Endothelial cell of hepatic sinusoid (primary cell): ENCODE measurements at regions not wholly inside any gene's neighbourhood (a gene's known extent, or its start where the extent isn't known, plus 50 kb on each side); places are given as distances from the start of the nearest gene placed in this dataset.

Experiments used
- in situ Hi-C: cut with HindIII; loops from 2 replicates; pipeline ENCODE4 v1.10.0; 2017; ENCODE audit warnings: low sequenced_read_pairs

DNA sequence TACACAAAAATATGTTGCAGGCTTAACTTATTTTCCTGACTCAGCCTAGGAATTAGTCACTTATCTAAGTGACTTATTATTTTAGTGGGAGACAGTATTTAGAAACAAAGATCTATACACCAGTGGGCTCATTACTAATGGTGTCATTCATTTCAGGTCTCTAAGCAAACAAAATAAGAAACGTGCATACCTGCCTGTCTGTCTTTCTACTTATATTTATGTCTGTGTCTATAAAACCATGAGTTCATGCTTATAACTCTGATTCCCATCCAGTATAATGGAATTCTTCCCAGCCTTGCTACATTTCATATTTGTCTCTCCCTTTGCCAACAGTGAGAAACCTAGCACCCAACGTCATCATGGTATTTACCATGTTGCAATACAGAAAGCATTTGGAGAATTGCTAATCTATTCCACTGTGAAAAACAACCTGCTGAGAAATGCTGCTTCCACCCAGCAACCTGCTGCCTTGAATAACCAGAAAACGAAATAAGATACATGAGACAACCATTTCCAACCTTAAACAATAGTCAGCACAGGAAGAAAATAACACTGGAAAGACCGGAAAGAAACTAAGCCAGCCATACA is 501.0 kb downstream of the GLRX3 start:
- in situ Hi-C loops: no loop called here

DNA sequence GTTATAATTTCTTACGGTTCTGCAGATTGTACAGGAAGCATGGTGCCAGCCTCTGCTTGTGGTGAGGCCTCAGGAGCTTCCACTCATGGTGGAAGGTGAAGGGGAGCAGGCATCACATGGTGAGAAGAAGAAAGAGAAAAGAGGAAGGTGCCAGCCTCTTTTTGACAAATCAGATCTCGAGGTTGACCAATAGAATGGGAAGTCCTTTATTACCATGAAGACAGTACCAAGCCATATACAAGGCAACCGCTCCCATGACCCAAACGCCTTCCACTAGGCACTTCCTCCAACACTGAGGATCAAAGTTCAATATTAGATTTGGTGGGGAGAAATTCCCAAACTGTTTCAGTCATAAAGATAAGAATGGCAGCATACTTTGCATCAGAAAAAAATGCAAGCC is 502.8 kb downstream of the GLRX3 start:
- in situ Hi-C loops: no loop called here

DNA sequence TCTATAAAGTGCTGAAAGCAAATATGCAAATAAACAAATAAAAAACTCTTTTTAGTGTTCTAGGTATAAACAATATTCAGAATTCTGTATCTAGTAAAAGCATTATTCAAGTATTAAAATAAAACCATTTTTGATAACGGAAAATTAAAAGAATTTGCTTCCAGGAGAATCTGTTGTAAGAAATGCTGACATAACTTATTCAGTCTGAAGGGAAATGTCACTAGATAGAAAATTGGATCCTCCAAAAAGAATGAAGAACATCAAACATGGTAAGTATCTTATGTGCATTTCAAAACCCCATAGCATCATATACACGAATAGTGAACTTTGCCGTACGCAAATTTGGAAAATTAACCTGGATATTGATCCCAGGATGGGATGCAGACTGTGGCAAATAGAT is 506.7 kb downstream of the GLRX3 start:
- in situ Hi-C loops: no loop called here

DNA sequence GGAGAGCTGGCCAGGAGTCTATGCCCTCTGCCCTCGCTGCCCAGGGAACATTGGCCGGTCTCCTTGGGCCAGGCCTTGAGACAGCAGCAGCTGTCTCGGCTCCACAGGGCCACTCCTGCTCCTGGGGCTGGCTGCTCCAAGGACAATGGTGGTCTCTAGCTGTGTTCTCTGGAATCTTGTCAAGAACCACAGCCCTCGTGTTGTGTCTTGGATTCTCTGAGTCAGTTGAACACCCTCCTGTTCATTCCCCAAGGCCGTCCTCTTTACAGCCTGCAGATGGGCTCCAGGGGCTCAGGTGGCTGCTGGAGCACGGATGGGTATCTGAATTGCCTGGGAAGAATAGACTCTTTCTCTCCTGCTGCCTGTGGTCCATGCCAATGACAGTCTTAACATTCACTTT is 511.1 kb downstream of the GLRX3 start:
- in situ Hi-C loops: no loop called here

DNA sequence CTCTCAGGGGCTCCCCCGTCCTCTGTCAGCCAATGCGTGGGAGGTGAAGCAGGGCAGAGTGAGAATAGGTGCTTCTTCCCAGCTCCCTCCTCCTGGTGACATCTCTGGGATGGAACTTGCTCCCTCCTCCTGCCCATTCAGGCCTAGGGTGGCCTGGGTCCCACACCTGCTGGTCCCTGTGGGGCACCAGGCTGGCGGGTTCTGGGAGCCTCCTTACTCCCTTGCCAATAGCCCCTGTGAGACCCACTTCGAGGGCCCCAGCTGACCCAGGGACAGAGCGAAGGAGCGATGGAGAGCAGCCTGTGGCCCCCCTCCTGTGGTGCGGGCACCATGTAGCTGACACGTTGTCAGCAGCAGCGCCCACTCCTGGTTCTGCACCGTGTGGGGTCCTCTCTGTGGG is 512.6 kb downstream of the GLRX3 start:
- in situ Hi-C loops: no loop called here

DNA sequence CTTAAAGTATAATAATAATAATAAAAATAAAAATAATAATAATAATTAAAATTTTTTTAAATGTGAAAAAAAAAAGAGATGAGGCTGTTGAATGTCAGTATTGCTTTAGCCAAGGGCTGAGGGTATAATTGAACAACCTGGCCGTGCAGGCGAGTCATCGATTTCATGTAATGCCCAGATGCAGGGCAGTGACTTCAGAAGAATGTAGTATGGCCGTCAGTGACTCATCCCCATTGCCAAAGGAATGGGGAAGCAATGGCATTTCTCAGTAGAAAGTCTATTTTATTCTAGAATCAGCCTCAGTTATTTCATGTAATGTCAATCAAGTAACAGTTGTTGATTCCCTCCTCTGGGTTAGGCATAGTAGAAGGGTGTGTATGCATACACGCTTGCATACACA is 516.4 kb downstream of the GLRX3 start:
- in situ Hi-C loops: no loop called here

DNA sequence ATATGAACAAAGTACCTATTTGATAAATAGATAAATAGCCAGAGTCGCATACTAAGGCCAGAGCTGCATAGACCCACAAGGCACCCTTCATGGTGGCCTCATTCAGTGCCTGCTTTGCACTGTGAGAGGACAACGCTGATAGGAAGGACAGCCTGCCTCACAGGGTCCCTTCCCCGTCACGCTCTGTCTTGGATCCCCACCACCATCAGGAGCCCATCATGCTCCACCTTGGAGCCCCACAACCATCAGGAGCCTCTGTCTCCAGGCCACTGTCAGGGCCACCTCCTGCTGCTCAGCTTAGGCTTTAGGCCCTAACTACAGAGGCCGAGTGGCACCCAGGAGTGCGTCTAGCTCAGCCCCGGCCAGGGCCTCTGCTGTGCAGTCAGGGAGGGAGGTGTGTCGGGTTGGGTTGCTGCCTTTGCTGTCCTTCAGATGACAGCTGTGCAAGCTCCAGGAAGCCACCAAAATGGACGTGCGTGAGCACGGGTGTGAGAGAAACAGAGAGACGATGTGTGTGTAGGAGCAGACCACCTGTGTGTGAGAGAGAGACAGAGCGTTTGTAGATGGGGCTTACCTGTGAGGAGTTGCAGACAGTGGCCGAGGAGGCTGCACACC is 516.9 kb downstream of the GLRX3 start:
- in situ Hi-C loops: no loop called here

DNA sequence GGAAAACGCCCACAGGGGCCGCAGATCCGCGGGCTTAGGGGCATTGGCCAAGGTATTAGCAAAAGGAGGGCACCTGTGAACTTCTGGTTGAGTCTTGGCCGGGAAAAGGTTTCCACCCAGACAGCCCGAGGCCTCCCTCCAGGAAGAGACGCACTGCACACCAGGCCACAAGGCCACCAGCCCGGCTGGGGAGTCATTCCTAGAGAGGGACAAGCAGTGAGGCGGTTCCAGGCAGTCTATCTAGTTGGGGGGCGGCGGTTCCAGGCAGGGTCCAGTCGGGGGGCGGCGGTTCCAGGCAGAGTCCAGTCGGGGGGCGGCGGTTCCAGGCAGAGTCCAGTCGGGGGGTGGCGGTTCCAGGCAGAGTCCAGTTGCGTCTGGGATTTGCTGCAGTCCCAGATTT is 518.5 kb downstream of the GLRX3 start:
- in situ Hi-C loops: no loop called here

DNA sequence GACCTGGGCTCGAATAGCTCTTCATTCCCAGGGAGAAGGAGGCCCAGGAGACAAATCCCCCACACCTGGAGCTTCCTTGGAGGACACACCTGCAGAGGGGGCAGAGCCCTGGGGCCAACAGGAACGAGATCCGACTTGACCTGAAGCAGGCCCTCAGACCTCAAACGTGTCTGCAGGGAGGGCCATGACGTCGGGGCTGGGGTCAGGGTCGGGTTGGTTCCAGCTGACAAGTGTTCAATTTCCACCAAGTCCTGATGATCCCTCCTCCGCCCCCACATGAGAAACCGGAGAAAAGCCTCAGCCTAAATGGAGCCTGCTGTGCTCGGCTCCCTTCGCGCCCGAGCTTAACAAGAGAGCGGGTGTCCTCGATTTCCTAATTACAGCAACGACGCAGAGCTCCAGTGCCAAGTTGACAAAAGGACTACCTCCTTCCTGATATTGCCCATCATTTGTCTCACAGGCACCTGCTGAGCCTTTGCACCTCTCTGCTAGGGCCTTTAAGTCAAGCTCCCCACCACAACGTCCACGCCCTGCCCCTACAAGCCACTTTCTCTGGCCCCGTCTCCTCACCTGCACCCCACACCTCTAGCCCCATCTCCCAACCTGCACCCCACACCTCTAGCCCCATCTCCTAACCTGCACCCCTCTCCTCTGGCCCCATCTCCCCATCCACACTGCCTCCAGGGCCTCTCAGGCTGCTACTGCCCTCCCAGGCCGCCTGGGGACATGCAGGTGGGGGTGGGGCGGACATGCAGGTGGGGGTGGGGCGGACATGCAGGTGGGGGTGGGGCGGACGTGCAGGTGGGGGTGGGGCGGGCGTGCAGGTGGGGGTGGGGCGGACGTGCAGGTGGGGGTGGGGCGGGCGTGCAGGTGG is 519.4 kb downstream of the GLRX3 start:
- in situ Hi-C loops: no loop called here

DNA sequence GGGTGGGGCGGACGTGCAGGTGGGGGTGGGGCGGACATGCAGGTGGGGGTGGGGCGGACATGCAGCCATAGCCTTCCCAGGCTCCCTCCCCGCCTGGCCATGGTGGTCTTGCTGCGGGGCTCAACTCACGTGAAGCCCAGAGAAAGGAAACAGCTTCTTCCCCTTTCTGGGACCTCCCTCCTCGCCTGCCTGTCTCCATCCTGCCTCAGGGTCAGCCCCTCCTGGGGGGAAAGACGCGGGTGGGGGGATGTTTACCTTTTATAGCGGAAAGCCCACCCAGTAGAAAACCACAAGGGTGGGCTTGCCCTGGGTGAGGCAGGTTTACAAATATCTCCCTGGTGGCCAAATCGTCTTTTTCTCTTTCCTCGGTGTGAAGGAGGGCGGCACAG is 520.0 kb downstream of the GLRX3 start:
- in situ Hi-C loops: no loop called here

DNA sequence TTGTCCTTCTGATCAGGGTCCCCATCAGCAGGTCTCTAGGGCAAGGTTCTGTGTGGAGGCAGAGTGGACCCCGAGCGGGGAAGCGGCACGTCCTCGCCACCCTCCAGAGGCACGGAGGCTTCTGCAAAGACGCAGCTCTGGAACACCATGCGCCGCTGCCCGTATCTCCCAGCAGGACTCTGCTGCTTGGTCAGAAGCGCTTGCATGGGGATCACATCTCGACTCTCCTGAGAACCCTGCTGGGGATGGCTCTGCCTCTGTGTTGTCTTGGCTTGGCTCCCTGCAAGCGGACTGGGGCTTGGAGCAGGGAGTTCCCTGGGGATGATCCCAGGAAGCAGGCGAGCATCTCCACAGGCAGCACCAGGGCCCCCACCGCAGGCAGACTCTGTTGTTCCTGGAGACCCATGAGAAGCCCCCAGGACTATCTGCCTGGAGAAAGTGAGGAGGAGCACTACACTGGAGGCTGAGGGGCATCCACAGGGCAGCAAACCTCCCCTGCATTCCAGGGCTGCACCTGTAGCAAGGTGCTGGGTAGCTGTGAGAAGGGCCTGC is 520.5 kb downstream of the GLRX3 start:
- in situ Hi-C loops: no loop called here

DNA sequence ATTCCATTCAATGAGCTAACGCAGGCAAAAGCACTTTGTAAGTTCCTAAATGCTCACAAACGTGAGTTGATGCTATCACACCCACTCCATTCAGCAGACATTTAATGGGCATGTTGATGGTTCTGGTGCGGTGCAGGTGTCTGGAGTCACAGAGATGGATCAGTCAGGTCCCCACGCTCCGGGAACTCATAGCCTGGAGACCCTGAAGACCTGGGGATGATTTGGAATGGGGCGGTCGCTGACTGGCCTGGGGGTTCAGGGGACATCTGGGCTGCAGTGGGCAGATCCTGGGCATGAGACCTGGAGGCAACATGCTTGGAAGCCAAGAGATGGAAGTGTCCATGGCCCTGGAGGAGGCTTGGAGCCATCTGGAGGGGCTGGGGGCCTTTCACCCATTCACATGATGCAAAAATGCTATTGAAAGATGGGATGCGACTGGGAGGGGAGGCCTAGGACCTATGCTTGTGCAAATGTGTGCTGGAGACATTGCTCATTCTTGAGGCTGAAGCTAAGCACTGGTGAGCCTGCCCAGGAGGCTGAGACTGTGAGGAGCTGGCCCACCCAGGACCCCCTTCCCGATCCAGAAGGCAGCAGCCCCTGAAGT is 522.6 kb downstream of the GLRX3 start:
- in situ Hi-C loops: no loop called here

DNA sequence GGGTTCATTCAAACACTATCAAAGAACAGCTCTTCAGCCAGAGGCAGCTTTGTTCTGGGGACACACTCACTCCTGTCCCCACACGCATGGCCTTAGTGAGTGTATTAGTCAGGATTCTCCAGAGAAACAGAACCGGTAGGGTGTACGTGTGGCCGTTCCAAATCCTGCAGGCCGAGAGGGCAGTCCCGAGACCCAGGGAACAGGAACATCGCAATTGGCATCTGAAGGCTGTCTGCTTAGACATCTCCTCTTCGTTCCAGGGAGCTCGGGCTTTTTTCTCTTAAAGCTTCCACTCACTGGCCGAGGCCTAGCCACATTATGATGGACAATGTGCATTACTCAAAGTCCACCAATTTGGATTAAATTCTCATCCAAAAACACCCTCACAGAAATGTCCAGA is 523.3 kb downstream of the GLRX3 start:
- in situ Hi-C loops: no loop called here

DNA sequence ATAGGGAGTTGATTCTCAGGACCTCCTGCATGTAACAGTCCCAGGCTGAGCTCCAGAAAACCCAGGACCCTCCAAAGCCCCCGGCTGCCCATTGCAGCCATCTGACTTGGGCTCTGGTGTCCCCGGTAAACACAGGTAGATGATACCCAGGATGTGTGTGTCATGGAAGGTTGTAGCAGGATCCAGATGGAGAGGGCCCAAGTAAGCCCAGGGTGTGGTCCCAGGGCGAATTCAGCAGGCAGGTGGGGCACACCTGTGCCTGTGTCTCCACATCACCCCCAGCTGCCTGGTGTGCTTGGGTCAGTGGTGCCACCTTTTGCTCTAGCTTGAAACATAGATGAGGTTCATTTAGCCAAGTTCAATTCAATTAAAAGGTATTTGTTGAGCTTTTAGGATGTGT is 524.1 kb downstream of the GLRX3 start:
- in situ Hi-C loops: no loop called here

DNA sequence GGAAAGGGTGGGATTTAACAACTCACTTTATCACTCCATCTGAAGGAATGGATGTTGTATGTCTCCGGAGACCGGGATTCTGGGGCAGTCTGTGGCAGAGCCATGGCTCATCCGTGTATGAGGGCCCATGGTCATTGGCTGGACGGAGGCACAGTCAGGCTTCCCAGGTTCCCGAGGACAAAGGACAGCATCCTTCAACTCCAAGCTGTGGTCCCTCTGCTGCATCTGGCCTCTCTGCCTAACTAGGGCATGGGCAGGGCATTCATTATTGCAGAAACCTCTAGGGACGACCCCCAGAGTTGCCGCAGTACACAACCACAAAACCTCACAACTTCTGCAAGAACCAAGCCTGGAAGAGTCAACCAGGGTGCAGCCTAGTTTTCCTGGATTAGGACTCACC is 525.2 kb downstream of the GLRX3 start:
- in situ Hi-C loops: no loop called here

DNA sequence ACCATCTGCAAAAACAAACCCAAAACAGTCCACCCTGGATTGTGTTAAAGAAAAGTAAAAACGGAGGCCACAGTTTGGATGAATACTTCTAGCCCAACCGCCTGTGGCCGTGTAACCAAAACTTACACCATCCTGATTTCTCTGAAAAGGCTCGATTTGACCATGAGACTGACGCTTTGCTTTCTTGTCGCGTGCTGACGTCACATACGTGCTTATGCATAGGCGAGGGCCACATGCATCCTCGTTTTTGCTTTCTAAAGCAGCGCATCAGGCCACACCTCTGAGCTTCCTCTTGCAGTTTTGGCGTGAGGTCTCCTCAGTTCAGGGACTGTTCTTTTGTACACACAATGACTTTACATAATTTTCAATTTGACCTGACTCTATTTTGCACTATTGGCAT is 526.6 kb downstream of the GLRX3 start:
- in situ Hi-C loops: no loop called here

DNA sequence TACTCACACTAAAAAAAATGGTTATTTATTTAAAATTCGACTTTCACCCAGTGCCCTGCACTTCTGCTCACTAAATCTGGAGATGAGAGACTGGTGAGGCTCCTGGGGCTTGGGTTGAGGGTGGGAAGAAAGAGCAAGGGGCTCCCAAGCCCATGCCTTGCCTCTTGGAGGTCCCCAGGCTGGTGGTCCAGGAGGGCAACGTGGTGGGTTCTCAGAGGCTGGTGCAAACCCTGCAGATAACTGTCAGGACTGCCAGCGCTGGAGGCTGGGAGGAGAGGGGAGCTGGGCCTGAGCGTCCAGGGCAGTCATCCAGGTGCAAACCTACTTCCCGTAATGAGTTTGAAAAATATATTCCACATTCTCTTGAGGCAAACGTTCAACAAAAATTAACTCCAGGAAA is 528.3 kb downstream of the GLRX3 start:
- in situ Hi-C loops: no loop called here

DNA sequence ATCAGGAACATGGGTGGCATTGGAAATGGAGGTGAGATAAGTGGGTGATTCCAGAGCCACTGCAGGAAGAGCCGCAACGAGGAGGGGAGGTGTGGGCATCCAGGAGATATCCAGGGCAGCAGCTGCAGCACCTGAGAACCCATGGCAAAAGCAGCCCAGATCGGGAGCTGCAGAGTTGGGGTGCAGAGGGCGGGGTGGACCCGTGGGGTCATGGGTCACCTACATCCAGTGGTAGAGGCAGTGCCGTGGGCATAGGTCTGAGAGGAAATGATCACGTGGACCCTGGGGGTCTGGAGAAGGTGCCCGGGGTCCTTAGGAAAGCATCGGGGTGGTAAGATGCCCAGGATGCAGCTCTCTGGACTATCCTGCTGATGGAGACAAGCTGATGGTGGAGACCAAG is 530.0 kb downstream of the GLRX3 start:
- in situ Hi-C loops: no loop called here

DNA sequence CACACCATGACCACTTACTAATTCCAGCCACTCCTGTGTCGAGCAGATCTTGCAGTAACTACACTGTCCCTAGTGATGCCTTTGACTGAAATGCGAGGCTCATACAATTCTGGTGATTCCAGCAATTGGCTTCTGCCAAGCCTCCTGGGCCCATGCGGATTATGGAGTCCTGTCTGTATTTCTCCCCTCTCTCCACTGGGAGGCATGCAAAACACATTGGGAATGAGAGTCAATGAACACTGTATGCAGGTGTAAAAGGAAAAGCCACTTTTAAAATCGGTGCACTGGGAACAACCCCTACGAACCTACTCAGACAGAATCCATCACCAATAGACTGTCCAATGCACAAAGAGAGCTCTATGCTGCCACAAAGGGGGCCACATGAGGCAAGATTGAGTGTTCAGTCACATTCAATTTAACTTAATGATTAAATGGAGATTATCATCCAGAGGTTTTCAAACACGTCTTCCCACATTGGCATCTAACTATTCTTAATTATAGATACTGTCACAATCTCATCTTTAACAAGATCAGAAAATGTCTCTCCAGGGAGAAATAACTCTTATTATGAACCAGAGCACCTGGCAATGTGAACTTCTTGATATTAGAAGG is 550.6 kb downstream of the GLRX3 start:
- in situ Hi-C loops: no loop called here

DNA sequence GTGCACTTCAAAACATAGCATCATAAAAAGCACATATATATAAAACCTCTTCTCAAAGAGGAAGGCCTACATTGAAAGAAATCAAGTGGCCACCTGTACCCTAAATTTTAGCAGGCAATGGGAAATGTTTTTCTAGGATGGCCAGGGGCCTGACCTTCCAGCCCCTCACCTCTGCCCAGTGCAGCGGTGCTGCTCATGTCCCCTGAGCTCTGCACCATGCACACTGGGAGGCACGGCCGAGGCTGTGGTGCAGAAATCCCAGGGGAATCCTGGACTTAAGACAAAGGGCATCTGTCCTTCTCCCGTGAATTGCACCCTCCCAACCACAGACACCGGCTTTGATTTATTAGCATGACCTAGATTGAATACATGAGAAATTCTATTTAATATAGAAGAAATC is 551.4 kb downstream of the GLRX3 start:
- in situ Hi-C loops: no loop called here
